GM19452 (cell line): ENCODE measurements at regions not wholly inside any gene's neighbourhood (a gene's known extent, or its start where the extent isn't known, plus 50 kb on each side); places are given as distances from the start of the nearest gene placed in this dataset.

Experiments used
- ATAC-seq: cut with Tn5 transposase; IDR thresholded peaks from one replicate; pipeline ENCODE4 v1.9.1; 2021; ENCODE audit not compliant: unreplicated experiment

DNA sequence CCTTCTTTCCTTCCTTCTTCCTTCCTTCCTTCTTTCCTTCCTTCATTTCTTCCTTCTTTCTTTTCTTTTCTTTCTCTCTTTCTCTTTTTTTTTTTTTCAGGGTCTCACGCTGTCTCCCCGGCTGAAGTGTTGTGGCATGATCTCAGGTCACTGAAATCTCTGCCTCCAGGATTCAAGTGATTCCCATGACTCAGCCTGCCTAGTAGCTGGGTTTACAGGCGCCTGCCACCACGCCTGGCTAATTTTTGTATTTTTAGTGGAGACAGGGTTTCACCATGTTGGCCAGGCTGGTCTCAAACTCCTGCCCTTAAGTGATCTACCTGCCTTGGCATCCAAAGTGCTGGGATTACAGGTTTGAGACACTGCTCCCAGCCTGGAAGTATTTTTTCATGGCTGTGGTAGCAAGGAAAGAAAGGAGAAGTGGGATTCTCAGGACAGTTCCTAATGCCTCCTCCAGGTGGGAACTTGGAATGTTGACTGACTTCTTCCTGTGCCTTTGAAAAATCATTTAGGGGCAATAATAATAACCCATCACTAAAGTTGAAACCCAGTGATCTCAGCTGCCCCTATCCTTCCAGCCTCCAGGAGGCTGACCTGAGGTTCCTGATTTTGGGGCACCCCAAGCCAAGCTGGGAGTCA lies 89.3 kb upstream of the CELF4 start:
- ATAC-seq, result no peak

GRCh38 chr18:37654034-37654433 lies 88.4 kb upstream of the CELF4 start:
- ATAC-seq, result no peak

GRCh38 chr18:37653618-37654017 lies 88.0 kb upstream of the CELF4 start:
- no peak for ATAC-seq

- no peak for ATAC-seq
Measured at GRCh38 chr18:37649930-37650329, 84.3 kb upstream of the CELF4 start.

DNA sequence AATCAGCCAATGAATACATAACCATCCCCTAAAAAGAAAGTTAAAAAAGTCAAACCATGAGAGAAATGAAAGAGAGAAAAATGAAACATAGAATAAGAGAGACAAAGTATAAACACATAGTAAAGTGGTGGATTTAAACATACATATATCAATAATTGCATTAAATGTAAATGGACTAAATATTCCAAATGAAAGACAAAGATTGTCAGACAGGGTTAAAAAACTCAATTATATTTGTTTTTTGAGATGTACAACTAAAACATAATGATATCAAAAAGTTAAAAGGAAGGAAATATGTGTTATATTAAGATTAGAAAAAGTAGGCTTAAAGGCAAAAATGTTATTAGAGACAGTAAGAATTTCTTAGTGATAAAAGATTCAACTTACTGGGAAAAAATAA lies 83.8 kb upstream of the CELF4 start:
- ATAC-seq, result no peak

DNA sequence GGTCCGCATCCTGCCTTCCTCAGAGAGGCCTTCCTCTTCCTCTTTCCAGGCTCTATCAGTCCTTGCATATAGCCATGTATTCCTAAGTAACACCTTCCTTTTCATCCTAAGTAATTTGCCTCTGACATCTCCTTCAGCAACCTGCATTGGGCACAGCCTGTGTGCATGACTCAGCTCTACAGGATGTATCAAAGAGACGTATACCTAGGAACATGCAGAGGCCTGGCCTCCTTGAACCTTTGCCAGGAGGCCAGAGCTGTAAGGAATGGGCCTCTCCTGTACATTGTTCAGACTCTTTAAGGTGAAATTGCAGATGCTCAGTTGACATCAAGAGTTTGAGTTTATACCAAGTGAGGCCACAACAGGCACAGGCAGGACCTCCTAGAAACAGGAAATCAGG lies 76.0 kb upstream of the CELF4 start:
- no peak for ATAC-seq

DNA sequence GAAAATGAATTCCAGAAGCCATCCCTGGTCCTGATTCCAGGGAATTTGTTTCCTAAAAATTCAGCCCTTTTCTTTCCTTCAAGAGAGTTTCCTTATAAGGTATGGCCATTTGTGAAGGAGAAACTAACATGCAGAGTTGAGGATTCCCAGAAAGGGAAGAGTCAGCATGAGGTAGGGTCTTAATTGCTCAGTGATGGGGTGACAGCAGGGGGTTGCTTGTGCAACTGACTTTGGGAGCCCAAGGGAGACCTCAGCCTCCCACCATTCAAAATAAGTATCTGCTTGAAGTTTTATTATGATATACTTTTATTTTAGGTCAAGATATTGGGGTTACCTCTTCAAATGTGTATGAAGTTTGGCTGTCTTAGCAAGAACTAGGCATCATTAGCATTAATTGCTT lies 74.9 kb upstream of the CELF4 start:
- ATAC-seq, result no peak

DNA sequence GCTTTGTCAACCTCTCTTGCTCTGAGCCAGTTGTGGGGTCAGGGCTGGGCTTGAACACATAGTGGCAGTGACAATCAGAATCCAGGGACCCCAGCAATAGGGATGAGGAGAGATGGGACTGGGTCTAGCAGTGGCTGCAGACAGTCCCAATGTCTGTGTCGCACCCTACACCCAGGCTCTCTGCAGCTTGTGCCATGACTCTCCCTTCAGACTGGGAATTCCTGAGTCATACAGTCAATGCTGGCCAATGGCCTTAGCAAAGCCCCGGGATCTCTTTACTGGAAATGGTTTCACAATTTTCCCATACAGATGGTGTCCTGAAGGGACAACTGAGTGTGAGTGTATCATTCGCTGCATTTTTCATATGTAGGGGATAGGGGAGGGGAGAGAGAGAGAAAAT lies 74.2 kb upstream of the CELF4 start:
- ATAC-seq, result no peak

DNA sequence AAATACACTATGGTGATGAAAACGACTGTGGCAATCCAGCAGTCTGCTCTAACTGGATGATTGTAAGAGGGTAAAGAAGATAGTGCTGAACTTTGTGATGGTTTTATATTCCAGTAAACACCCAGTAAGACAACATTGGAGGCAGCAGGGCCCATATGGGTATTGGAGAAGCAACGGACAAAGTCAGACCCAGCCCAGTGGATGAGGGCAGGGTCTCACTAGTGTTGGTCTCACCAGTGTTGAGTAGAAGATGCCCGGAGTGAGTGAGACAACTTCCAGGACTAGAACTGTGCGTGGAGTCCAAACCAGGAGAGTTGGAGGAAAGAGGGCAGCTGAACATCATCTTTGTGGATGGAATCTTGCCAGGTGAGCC lies 71.9 kb upstream of the CELF4 start:
- ATAC-seq, result no peak

GRCh38 chr18:37636831-37637477 lies 71.4 kb upstream of the CELF4 start:
- no peak for ATAC-seq

DNA sequence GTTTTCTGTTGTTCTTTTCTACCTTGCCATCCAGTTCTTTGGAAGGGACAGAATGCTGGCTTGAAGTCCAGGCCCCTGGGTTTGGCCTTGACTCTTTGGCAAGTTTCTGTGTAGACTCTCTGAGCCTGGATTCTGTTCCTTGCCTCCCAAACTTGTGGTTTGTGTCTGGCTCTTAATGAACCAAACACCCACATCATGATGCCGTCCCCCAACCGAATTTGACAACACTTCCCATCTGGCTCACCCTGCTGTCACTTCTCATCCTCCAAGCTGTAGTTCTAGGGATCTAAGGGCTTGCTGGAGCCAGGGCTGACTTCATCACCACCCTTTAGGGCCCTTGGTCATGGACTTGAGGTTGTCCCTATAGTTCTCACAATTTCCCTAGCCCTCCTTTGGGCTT lies 68.9 kb upstream of the CELF4 start:
- ATAC-seq, result no peak

DNA sequence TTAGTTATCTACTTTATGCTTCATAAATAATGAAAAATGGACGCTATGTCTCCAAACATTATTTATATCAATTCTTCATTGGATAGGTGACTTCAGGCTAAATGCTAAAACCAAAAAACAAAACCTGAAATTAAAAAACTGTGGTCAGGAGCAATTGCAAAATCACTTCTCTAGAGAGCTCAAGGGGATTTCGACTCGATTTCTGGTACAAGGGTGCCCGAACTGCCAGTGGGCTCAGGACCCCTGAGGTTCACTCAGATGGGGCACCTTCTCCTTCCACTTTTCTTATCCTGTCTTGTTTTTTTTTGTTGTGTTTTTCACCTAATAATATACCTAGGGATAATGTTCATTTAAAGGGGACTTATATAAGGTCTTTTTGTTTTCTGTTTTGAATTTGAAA lies 65.8 kb upstream of the CELF4 start:
- no peak for ATAC-seq

- ATAC-seq, result no peak
Measured at GRCh38 chr18:37630334-37630733, 64.7 kb upstream of the CELF4 start.

DNA sequence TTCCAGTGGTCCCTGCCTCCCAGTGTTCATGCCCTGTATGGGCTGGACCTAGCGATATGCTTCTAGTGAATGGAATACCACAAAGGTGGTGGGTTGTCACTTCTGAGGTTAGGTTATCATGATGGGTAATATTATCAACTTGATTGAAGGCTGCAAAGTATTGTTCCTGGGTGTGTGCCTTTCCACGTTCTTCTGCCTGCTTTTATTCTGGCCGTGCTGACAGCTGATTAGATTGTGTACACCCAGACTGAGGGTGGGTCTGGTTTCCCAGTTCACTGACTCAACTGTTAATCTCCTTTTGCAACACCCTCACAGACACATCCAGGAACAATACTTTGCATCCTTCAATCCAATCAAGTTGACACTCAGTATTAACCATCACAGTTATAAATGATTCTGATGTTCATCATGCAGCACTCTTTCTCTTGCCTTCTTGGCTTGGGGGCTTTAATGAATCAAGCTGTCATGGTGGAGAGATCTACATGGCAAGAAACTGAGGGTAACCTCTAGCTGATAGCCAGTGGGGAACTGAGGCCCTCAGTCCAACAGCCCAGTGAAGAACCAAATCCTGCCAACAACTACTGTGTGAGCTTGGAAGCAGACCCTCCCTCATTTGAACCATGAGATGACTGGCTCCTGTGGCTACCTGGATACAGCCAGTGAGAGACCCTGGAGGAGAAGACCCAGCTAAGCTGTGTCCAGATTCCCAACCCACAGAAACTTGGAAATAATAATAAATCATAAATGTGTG lies 63.0 kb upstream of the CELF4 start:
- ATAC-seq, result no peak

GRCh38 chr18:37624318-37624717 lies 58.7 kb upstream of the CELF4 start:
- ATAC-seq, result no peak

- no peak for ATAC-seq
Measured at GRCh38 chr18:37619964-37620363, 54.4 kb upstream of the CELF4 start.

DNA sequence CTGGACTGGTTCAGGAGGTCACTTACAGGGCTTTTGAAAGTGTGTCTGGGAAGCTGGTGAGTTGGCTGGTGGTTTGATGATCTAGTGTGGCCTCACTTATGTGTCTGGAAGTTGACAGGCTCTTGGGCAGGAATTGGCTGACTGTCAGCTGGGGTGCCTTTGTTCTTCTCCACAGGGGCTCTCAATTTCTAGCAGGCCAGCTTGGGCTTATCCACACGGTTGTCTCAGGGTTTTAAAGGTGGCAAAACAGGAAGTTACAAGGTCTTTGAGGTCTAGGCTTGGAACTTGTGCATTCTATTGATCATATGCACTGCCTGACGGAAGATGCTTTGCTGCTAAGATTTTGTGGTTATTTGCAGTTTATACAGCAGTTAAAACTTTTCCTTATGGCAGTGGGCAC lies 52.0 kb upstream of the CELF4 start:
- no peak for ATAC-seq
